IPS-15b (cell line): ENCODE measurements at regions not wholly inside any gene's neighbourhood (a gene's known extent, or its start where the extent isn't known, plus 50 kb on each side); places are given as distances from the start of the nearest gene placed in this dataset.

Experiments used
- H3K27me3 ChIP-seq: one replicate; pipeline ENCODE4 v1.6.1; 2013; ENCODE audit warnings: low read length; ENCODE audit not compliant: control insufficient read depth, insufficient read depth
- H3K36me3 ChIP-seq: one replicate; pipeline ENCODE4 v1.6.1; 2013; ENCODE audit warnings: low read length; ENCODE audit not compliant: control insufficient read depth, insufficient read depth
- H3K4me1 ChIP-seq: one replicate; pipeline ENCODE4 v1.6.1; 2013; ENCODE audit warnings: mild to moderate bottlenecking, low read length; ENCODE audit not compliant: control insufficient read depth, insufficient read depth
- H3K4me3 ChIP-seq: one replicate; pipeline ENCODE4 v1.5.1; 2013; ENCODE audit warnings: low read depth, low read length
- H3K9ac ChIP-seq: one replicate; pipeline ENCODE4 v1.6.1; 2013; ENCODE audit warnings: low read depth, mild to moderate bottlenecking, low read length
- H3K9me3 ChIP-seq: one replicate; pipeline ENCODE4 v1.6.1; 2013; ENCODE audit warnings: mild to moderate bottlenecking, low read length; ENCODE audit not compliant: control insufficient read depth, insufficient read depth

- Histone ChIP-seq H3K9me3 (no peaks in the 10 kb centered on the region), H3K4me1 (no peaks in the 10 kb centered on the region), H3K36me3 (no peaks in the 10 kb centered on the region), H3K4me3 (no peak overlapping the region), H3K9ac (no peak overlapping the region), H3K27me3 (no peaks in the 10 kb centered on the region)
Measured at GRCh38 chr11:97815667-97816066, 1205.1 kb upstream of the CNTN5 start.

GRCh38 chr11:97832451-97832850 lies 1188.3 kb upstream of the CNTN5 start:
- no peaks in the 10 kb centered on the region for H3K27me3 ChIP-seq
- no peaks in the 10 kb centered on the region for H3K4me1 ChIP-seq
- H3K9ac ChIP-seq: no peak overlapping the region
- H3K36me3 ChIP-seq: no peaks in the 10 kb centered on the region
- H3K4me3 ChIP-seq: no peak overlapping the region
- no peaks in the 10 kb centered on the region for H3K9me3 ChIP-seq

GRCh38 chr11:97833412-97833811 lies 1187.3 kb upstream of the CNTN5 start:
- Histone ChIP-seq H3K9ac (no peak overlapping the region), H3K36me3 (no peaks in the 10 kb centered on the region), H3K9me3 (no peaks in the 10 kb centered on the region), H3K4me3 (no peak overlapping the region), H3K27me3 (no peaks in the 10 kb centered on the region), H3K4me1 (no peaks in the 10 kb centered on the region)

- H3K9ac ChIP-seq: no peak overlapping the region
- no peaks in the 10 kb centered on the region for H3K27me3 ChIP-seq
- no peaks in the 10 kb centered on the region for H3K4me1 ChIP-seq
- H3K9me3 ChIP-seq: no peaks in the 10 kb centered on the region
- H3K4me3 ChIP-seq: no peak overlapping the region
- no peaks in the 10 kb centered on the region for H3K36me3 ChIP-seq
Measured at GRCh38 chr11:97844016-97844415, 1176.7 kb upstream of the CNTN5 start.

GRCh38 chr11:97847730-97848129 lies 1173.0 kb upstream of the CNTN5 start:
- Histone ChIP-seq H3K4me1 (no peaks in the 10 kb centered on the region), H3K9me3 (no peaks in the 10 kb centered on the region), H3K27me3 (no peaks in the 10 kb centered on the region), H3K4me3 (no peak overlapping the region), H3K9ac (no peak overlapping the region), H3K36me3 (no peaks in the 10 kb centered on the region)

GRCh38 chr11:97850701-97851100 lies 1170.0 kb upstream of the CNTN5 start:
- Histone ChIP-seq H3K36me3 (no peaks in the 10 kb centered on the region), H3K9ac (no peak overlapping the region), H3K27me3 (no peaks in the 10 kb centered on the region), H3K4me3 (no peak overlapping the region), H3K9me3 (no peaks in the 10 kb centered on the region), H3K4me1 (peaks cover 15% of the 10 kb centered on the region)

- no peaks in the 10 kb centered on the region for H3K36me3 ChIP-seq
- peaks cover 27% of the 10 kb centered on the region for H3K4me1 ChIP-seq
- H3K9me3 ChIP-seq: no peaks in the 10 kb centered on the region
- H3K4me3 ChIP-seq: no peak overlapping the region
- H3K9ac ChIP-seq: no peak overlapping the region
- no peaks in the 10 kb centered on the region for H3K27me3 ChIP-seq
Measured at GRCh38 chr11:97854357-97854756, 1166.4 kb upstream of the CNTN5 start.

- no peak overlapping the region for H3K9ac ChIP-seq
- no peaks in the 10 kb centered on the region for H3K36me3 ChIP-seq
- peaks cover 27% of the 10 kb centered on the region for H3K4me1 ChIP-seq
- no peaks in the 10 kb centered on the region for H3K27me3 ChIP-seq
- H3K9me3 ChIP-seq: no peaks in the 10 kb centered on the region
- no peak overlapping the region for H3K4me3 ChIP-seq
Measured at GRCh38 chr11:97854877-97855276, 1165.9 kb upstream of the CNTN5 start.

GRCh38 chr11:97856666-97857065 lies 1164.1 kb upstream of the CNTN5 start:
- Histone ChIP-seq H3K4me3 (no peak overlapping the region), H3K27me3 (no peaks in the 10 kb centered on the region), H3K9me3 (no peaks in the 10 kb centered on the region), H3K4me1 (peaks cover 27% of the 10 kb centered on the region), H3K36me3 (no peaks in the 10 kb centered on the region), H3K9ac (no peak overlapping the region)

GRCh38 chr11:97860237-97860636 lies 1160.5 kb upstream of the CNTN5 start:
- Histone ChIP-seq H3K9me3 (no peaks in the 10 kb centered on the region), H3K9ac (no peak overlapping the region), H3K4me3 (no peak overlapping the region), H3K4me1 (peaks cover 17% of the 10 kb centered on the region), H3K36me3 (no peaks in the 10 kb centered on the region), H3K27me3 (no peaks in the 10 kb centered on the region)

- Histone ChIP-seq H3K9ac (no peak overlapping the region), H3K27me3 (no peaks in the 10 kb centered on the region), H3K9me3 (no peaks in the 10 kb centered on the region), H3K36me3 (no peaks in the 10 kb centered on the region), H3K4me3 (no peak overlapping the region), H3K4me1 (no peaks in the 10 kb centered on the region)
Measured at GRCh38 chr11:97862021-97862420, 1158.7 kb upstream of the CNTN5 start.

- Histone ChIP-seq H3K27me3 (no peaks in the 10 kb centered on the region), H3K9ac (no peak overlapping the region), H3K36me3 (no peaks in the 10 kb centered on the region), H3K4me3 (no peak overlapping the region), H3K9me3 (no peaks in the 10 kb centered on the region), H3K4me1 (no peaks in the 10 kb centered on the region)
Measured at GRCh38 chr11:97865424-97866012, 1155.2 kb upstream of the CNTN5 start.
